H1 (cell line): ENCODE measurements at regions not wholly inside any gene's neighbourhood (a gene's known extent, or its start where the extent isn't known, plus 50 kb on each side); places are given as distances from the start of the nearest gene placed in this dataset.

Experiments used
- EZH2 ChIP-seq: fragments of 200-600 bp; sonication (generic); IDR thresholded peaks from 2 replicates; pipeline ENCODE4 v1.7.1; 2012; ENCODE audit warnings: low read depth, mild to moderate bottlenecking, moderate library complexity, low read length, inconsistent platforms; ENCODE audit not compliant: severe bottlenecking
- POLR2AphosphoS5 ChIP-seq: IDR thresholded peaks from 2 replicates; pipeline ENCODE4 v1.6.1; 2011; ENCODE audit warnings: low read depth, low read length

GRCh38 chr13:107821492-107821891 is 393.8 kb downstream of the LIG4 start:
- TF ChIP-seq POLR2AphosphoS5 (no peak), EZH2 (no peak)
